ENCODE measurements at regions not wholly inside any gene's neighbourhood (a gene's known extent, or its start where the extent isn't known, plus 50 kb on each side); places are given as distances from the start of the nearest gene placed in this dataset.

DNA sequence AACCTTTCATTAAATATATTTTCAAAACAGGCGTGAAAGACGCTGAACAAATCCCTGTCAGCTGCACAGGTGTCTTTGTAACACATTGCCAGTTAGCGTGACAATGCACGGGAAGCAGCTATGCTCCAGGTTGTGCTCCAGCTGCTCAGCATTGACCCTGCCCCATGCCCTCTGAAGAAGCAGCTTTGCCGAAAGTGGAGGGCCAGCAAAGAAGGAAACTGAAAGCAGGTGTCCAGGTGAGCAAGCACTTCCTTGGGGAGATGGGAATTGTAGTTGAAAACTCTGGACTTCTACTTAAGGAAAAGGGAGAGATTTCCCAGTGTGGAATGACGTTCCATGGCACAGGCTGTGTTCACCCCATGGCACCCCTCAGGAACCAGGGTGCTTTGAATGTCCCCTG is 125.7 kb downstream of the TTLL2 start:
- Mint-ChIP-seq H3K4me1 (peaks cover 6% of the 10 kb centered on the region), H3K4me3 (no peak overlapping the region)
- TF ChIP-seq, protein P1, sequence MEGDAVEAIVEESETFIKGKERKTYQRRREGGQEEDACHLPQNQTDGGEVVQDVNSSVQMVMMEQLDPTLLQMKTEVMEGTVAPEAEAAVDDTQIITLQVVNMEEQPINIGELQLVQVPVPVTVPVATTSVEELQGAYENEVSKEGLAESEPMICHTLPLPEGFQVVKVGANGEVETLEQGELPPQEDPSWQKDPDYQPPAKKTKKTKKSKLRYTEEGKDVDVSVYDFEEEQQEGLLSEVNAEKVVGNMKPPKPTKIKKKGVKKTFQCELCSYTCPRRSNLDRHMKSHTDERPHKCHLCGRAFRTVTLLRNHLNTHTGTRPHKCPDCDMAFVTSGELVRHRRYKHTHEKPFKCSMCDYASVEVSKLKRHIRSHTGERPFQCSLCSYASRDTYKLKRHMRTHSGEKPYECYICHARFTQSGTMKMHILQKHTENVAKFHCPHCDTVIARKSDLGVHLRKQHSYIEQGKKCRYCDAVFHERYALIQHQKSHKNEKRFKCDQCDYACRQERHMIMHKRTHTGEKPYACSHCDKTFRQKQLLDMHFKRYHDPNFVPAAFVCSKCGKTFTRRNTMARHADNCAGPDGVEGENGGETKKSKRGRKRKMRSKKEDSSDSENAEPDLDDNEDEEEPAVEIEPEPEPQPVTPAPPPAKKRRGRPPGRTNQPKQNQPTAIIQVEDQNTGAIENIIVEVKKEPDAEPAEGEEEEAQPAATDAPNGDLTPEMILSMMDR (conservative IDR thresholded peaks at IDR 0.05): no peak

DNA sequence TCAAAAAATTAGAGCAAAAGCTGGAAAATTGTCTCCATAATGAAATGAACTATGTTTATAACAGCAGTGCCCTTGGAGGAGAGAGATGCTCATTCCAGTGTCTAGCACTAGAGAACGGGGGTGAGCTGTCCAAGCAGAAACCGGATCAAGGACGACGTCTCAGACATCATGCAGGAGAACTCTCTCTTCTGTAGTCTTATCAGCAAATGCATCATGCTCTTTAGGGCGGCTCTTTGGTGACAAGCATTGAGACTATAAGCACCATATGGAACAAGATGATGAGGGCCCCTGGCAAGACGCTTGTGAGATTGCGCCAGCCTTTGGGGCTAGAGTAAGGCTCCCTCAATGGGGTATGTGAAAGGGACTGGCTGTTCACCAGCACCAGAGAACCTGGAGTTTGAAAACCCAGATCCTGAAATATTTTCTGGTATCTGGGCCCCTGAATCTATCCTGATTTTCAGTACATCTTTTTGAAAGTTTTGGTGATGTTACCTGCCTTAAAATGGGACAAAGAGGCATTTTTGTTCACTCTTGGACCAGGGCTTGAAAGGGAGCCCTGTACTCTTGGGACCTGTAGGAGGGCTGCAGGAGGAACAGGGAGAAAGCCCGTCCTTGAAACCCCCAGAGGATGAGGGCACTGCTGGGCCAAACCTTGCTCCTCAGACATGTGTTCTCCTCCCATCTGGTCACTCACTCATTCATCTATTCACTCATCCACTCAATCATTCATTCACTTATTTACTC is 127.6 kb downstream of the TTLL2 start:
- Mint-ChIP-seq H3K9me3 (peaks cover 2% of the 10 kb centered on the region), H3K27me3 (ENCODE audit: low read depth) (peaks cover 9% of the 10 kb centered on the region), H3K4me1 (peaks cover 6% of the 10 kb centered on the region), H3K4me3 (no peak overlapping the region), H3K27ac (ENCODE audit: unreplicated experiment) (no peak overlapping the region), H3K36me3 (ENCODE audit: low read depth) (no peaks in the 10 kb centered on the region)
- no peak for DNase-seq (ENCODE audit: low read depth, low spot score)
- TF ChIP-seq, protein P1 (conservative IDR thresholded peaks at IDR 0.05): no peak

More for the DNA sequence above, 125.7 kb downstream of the TTLL2 start:
- H3K9me3 Mint-ChIP-seq: peaks cover 2% of the 10 kb centered on the region
- no peaks in the 10 kb centered on the region for H3K36me3 Mint-ChIP-seq (ENCODE audit: low read depth)
- H3K27me3 Mint-ChIP-seq (ENCODE audit: low read depth): no peaks in the 10 kb centered on the region
- H3K27ac Mint-ChIP-seq (ENCODE audit: unreplicated experiment): no peak overlapping the region
- DNase-seq (ENCODE audit: low read depth, low spot score): no peak

DNA sequence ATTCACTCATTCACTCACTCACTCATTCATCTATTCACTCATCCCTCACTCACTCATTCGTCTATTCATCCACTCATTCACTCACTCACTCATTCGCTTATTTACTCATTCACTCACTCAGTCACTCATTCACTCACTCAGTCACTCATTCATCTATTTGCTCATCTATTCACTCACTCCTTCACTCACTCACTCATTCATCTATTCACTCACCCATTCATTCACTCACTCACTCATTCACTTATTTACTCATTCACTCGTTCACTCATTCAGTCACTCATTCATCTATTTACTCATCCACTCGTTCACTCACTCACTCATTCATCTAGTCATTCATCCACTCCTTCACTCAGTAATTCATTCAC is 128.2 kb downstream of the TTLL2 start:
- no peaks in the 10 kb centered on the region for H3K36me3 Mint-ChIP-seq (ENCODE audit: low read depth)
- TF ChIP-seq, protein P1 (conservative IDR thresholded peaks at IDR 0.05): no peak
- H3K27me3 Mint-ChIP-seq (ENCODE audit: low read depth): peaks cover 9% of the 10 kb centered on the region
- H3K4me1 Mint-ChIP-seq: peaks cover 6% of the 10 kb centered on the region
- H3K4me3 Mint-ChIP-seq: no peak overlapping the region
- H3K27ac Mint-ChIP-seq (ENCODE audit: unreplicated experiment): no peak overlapping the region
- H3K9me3 Mint-ChIP-seq: peaks cover 2% of the 10 kb centered on the region
- DNase-seq (ENCODE audit: low read depth, low spot score): no peak

DNA sequence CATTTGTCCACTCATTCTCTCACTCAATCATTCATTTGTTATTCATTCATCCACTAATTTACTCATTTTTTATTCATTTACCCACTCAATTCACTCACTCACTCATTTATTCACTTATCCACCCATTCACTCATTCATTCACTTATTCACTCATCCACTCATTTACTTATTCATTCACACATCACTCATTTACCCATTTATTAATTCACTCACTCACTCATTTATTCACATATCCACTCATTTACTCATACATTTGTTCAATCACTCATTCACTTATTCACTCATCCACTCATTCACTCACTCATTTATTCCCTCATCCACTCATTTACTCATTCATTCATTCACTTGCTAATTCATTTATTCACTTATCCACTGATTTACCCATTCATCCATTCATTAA is 129.1 kb downstream of the TTLL2 start:
- Mint-ChIP-seq H3K27ac (ENCODE audit: unreplicated experiment) (no peak overlapping the region), H3K4me1 (peaks cover 6% of the 10 kb centered on the region), H3K27me3 (ENCODE audit: low read depth) (peaks cover 9% of the 10 kb centered on the region), H3K4me3 (no peak overlapping the region), H3K9me3 (peaks cover 2% of the 10 kb centered on the region), H3K36me3 (ENCODE audit: low read depth) (no peaks in the 10 kb centered on the region)
- DNase-seq (ENCODE audit: low read depth, low spot score): no peak
- TF ChIP-seq, protein P1 (conservative IDR thresholded peaks at IDR 0.05): no peak

DNA sequence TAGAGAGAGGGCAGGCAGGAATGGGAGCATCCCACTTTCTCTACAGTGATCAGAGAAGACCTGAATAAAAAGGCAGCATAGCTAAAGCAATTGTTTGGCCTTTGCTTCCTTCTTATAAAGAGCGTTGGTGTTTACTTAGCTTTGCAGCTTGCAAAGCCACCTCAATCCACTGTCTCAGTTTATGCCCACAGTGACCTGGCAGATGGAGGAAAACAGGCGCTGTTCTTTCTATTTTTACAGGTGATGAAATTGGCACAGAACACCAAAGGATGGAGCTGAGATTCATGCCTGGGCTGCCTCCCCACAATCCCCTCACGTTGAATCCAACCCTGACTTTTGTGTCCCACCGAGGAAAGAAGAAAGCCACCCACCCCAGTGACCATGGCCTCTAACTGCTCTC is 130.5 kb downstream of the TTLL2 start:
- Mint-ChIP-seq H3K9me3 (peaks cover 2% of the 10 kb centered on the region), H3K27me3 (ENCODE audit: low read depth) (peaks cover 9% of the 10 kb centered on the region), H3K36me3 (ENCODE audit: low read depth) (no peaks in the 10 kb centered on the region), H3K27ac (ENCODE audit: unreplicated experiment) (no peak overlapping the region), H3K4me3 (no peak overlapping the region), H3K4me1 (peaks cover 6% of the 10 kb centered on the region)
- TF ChIP-seq, protein P1 (conservative IDR thresholded peaks at IDR 0.05): no peak
- DNase-seq (ENCODE audit: low read depth, low spot score): no peak

All from neural crest cell (in vitro differentiated cells).